ENCODE measurements at regions not wholly inside any gene's neighbourhood (a gene's known extent, or its start where the extent isn't known, plus 50 kb on each side); places are given as distances from the start of the nearest gene placed in this dataset.

DNA sequence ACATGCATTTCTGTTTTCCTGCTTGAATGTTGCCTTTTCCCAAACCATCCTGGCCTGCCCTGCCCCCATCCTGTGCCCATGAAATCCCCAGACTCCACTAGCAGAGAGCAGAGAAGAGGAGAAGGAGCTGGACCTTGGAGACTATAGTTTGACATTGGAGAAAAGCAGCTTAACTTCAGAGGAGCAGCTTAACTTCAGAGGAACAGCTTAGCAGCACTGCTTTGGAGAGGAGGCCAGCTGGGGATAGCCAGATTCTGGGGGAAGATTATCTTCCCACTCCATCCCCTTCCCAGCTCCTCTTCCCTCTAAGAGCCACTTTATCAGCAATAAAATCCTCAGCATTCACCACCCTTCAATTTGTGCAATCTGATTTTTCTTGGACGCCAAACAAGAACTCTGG, 443.0 kb downstream of the PCDH10 start:
- TF ChIP-seq, protein P1, sequence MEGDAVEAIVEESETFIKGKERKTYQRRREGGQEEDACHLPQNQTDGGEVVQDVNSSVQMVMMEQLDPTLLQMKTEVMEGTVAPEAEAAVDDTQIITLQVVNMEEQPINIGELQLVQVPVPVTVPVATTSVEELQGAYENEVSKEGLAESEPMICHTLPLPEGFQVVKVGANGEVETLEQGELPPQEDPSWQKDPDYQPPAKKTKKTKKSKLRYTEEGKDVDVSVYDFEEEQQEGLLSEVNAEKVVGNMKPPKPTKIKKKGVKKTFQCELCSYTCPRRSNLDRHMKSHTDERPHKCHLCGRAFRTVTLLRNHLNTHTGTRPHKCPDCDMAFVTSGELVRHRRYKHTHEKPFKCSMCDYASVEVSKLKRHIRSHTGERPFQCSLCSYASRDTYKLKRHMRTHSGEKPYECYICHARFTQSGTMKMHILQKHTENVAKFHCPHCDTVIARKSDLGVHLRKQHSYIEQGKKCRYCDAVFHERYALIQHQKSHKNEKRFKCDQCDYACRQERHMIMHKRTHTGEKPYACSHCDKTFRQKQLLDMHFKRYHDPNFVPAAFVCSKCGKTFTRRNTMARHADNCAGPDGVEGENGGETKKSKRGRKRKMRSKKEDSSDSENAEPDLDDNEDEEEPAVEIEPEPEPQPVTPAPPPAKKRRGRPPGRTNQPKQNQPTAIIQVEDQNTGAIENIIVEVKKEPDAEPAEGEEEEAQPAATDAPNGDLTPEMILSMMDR (IDR thresholded peaks at IDR 0.05) = no peak
- TF ChIP-seq POLR2A (IDR thresholded peaks at IDR 0.05) = no peak
